ENCODE measurements at regions not wholly inside any gene's neighbourhood (a gene's known extent, or its start where the extent isn't known, plus 50 kb on each side); places are given as distances from the start of the nearest gene placed in this dataset.

DNA sequence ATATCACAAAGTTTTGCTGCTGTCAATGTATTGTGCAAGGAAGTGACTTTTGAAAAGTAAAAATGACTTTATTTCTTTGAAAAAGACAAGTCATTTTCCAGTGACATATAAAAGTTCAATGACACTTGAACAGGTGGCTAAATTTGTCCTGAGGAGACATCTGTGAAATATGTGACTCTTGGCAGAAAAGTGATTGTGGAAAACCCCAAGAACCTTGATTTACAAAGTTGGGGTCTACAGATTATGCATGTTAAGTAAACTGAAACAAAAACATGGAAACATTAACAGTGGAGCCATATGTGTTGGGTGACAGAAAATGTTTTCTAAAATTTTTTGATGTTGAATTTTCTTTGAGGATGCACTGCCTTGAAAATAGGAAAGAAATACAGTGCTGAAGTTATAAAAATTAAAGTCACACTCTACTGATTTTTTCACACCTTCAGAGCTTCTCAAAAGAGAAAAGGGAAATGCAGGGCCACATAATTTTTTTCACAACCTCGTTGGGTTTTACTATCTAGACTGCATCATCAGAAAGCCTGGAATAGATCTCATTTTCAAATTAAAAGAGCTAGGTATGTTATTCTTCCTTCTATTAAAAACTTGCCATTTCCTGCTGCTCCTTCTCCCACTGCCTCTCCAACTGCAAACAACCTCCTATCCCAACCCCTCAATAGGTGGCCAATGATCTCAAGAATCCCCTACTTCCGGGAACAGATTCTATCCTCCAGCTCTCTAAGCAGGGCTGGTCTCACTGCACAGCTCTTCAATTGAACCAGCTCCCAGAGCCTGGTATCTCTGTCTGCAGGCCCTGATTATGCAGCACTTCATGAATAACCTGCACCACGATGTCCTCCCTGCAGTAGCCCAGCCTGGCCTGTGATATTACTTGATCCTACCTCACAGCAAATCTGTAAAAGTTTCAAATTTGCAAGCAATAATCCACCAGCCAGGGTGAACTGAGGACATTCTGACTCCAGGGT lies 570.8 kb upstream of the CPEB2 start:
- DNase-seq (ENCODE audit: low read depth, low spot score) = no peak

DNA sequence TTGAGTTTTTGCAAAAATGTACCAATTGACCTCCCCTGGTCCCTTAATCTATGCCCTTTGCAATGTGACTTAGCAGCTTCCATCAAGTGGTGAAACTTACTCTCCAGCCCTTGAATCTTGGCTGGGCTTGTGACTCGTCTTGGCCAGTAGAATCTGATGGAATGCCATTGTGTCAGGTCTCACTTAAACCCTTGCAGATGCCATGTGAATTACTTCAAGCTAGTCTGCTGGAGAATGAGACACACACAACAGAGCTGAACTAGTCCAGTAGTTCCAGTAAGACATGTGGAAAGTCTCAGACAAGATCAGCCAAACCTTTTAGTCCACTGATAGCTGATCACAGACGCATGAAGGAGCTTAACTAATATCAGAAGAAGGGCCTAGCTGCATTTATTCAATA lies 567.8 kb upstream of the CPEB2 start:
- DNase-seq (ENCODE audit: low read depth, low spot score) = no peak

DNA sequence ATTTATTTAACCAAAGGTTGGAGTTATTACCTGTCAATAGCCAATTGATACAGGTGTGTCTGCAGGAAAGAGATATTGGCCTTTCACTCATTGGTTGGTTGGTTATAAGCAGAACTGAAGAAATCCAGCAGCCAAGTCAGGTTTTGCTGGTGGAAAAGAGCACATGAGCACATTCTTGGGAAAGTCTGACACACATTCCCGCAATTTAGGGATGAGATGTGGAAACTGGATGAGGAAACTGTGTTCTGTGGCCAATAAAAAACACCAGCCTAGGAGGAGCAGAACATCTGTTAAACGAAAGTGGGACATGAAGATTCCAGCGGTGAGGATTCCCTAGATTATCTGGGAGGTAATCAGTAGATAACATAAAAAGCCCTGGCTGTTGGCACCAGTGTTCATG lies 567.4 kb upstream of the CPEB2 start:
- no peak for DNase-seq (ENCODE audit: low read depth, low spot score)

DNA sequence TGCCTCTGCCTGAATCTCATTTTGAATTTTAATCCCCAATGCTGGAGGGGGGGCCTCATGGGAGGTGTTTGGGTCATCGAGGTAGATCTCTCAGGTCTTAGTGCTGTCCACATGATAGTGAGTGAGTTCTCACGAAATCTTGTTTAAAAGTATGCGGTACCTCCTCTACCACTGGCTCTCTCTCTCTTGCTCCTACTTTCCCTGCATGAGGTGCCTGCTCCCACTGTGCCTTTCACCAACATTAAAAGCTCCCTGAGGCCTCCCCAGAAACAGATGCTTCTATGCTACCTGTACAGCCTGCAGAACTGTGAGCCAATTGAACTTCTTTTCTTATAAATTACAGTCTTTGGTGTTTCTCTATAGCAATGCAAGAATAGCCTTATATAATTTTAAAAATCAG lies 560.7 kb upstream of the CPEB2 start:
- no peak for DNase-seq (ENCODE audit: low read depth, low spot score)

DNA sequence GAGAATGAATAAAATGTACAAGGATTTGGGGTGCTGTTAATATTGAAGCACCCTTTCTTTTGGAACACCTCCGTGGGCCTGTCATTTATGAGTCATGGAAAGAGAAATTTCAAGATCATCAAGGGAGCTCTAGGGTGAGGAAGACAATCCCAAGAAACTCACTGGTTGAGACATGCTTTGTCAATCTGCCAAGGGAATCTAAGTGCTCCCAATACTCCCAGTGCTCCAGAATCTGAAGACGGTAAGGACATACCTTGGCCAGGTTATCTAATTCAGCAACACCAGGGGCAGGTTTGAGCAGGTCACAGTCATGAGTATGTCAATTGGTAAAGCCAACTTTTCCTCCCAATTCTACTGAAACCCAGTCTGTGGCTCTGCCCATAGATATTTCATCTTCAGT lies 556.4 kb upstream of the CPEB2 start:
- no peak for DNase-seq (ENCODE audit: low read depth, low spot score)

DNA sequence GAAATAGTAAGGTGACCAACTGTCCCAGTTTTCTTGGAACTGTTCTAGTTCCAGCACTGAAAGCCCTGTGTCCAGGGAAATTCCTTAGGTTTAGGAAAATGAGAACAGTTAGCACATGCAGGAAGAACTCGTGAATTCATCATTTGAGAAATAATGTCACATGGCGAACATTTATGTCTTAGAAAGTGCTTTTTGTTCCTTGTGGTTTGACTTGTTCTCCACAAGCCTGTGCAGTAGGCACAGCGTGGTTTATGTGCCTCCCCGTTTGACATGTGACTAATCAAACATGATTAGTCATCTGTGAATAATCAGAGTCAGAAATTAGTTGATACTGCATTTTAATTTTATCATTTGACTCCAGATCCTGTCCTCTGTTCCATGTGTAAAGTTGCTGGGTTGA lies 556.0 kb upstream of the CPEB2 start:
- DNase-seq (ENCODE audit: low read depth, low spot score) = no peak

DNA sequence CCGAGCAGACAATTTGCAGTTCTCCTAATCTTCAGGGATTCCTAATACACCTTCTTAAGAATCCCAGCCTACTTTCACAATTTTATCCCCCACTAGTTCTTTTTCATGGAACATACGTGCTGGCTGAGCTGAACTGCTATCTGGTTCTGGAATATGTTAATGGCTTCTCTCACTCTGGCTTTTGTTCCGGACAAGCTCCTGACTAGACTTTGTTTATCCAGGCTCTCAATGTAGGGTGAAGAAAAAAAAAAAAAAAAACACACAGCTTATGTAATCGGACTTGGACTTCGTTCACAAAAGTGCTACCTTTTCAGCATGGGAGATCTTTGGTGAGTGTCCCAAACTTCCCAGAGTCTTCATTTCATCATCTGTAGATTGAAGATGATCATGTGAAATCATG lies 555.4 kb upstream of the CPEB2 start:
- DNase-seq (ENCODE audit: low read depth, low spot score) = no peak

DNA sequence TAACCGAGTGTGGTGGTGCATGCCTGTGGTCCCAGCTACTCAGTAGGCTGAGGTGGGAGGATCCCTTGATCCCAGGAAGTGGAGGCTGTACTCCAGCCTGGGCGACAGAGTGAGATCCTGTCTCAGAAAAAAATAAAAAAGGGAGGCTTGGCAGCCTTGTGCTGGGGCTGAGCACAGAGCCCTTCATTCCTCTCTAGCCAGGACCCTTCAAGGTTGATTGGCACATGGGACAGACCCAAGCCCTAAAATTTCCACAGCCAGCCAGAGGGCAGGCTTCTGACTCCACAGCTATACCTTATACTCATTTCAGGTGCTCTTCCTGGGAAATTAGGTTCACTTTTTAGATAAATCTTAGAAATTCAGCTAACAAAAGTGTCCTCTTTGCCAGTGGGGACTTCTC lies 553.0 kb upstream of the CPEB2 start:
- no peak for DNase-seq (ENCODE audit: low read depth, low spot score)

DNA sequence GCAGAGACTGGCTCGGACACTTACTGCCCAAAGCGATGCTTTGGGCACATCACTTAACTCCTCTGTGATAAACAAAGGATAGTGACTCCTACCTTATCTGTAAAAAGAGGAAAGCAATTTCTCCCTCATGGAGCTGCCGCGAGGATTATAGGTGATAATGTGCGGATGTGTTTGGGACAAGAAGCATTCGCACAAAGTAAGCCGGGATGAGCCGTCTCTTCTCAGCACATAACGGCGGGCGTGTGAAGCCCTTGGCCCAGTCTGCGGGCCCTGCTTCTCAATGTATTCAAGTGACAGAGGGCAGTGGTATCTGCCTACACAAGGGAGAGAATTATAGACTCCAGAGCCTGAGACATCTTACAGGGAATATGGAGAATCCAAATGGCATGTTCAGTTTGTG lies 550.3 kb upstream of the CPEB2 start:
- DNase-seq (ENCODE audit: low read depth, low spot score) = no peak

DNA sequence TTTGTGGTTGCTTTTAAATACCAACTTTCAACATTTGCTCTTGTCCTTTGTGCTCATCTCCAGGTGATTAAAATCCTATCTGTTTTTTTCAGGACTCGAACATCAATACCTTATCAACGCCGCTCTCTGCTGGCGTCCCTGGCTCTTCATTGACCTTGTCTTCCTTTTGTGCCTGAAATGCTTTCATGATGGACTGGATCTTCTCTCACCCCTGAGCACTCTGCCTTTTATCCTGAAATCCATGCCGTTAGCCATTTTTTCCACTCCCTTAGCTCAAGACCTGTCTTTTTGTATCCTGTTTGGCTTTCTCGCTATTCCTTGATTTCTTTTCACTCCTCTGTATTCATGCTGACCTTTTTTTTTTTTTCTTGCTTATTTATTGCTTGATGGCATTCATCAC lies 549.5 kb upstream of the CPEB2 start:
- DNase-seq (ENCODE audit: low read depth, low spot score) = no peak

DNA sequence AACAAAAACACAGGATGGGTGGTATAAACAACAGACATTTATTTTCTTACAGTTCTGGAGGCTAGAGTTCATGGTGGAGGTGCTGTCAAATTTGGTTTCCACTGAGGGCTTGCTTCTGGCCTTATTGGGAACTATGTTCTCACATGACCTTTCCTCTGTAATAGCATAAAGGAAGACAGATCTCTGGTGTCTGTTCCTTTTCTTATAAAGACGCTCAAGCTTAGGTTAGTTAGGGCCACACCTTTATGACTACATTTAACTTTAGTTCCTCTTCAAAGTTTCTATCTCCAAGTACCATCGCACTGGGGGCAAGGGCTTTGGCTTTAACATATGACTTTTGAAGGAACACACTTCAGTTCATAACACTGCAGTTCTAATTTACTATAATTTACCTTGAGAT lies 543.8 kb upstream of the CPEB2 start:
- DNase-seq (ENCODE audit: low read depth, low spot score) = peak; percentile 4

DNA sequence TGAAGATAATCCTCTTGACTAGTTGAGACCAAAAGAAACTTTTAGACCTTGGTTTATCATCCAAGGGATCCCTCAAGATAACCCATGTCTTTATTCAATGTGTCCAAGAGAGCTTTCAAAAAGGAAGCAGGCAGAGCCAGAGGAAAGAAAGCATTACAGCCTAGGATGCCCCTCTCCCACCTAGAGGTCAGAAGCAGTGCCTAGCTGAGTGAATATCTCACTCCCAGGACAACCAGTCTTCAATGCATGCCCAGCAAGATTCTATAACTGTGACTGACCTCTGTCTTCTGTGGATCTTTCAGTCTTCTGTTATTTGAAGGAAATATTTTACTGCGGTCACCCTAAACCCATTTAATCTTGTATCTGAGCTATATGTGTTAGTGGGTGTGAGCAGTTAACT lies 537.2 kb upstream of the CPEB2 start:
- no peak for DNase-seq (ENCODE audit: low read depth, low spot score)

DNA sequence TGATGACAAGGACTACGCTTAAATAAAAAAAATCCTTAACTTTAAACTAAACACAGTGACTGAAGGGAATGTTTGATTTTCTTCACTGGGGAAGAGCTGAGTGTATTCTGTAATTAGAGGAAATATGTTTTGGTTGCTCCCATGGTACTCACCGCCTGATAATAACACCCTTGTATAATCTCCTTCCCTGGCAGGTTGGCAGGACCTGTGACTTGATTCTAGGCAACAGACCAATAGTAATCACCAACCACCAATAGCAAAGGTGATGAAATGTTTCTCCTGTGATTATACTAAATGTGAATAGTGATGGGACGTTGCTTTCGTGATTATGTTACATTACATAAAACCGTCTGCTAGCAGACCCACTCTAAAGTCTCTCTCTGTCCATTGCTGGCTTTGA lies 536.8 kb upstream of the CPEB2 start:
- DNase-seq (ENCODE audit: low read depth, low spot score) = no peak

DNA sequence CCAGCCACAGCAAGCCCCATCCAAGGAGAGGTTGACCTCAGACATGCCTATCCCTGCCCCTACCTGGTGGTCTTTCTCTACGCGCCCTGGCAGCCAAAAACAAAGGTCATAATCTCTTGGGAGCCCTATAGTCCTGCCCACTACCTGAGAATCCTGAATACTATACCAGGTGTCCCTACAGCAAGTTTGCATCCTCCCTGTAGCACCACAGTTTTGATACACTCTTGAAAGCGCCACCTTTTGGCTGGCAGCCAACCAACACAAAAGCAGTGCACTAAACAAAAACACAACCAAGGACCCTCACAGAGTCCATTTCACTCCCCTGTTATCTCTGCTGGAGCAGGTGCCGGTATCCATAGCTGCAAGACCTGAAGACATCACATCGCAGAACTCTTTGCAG lies 523.8 kb upstream of the CPEB2 start:
- DNase-seq (ENCODE audit: low read depth, low spot score) = no peak

DNA sequence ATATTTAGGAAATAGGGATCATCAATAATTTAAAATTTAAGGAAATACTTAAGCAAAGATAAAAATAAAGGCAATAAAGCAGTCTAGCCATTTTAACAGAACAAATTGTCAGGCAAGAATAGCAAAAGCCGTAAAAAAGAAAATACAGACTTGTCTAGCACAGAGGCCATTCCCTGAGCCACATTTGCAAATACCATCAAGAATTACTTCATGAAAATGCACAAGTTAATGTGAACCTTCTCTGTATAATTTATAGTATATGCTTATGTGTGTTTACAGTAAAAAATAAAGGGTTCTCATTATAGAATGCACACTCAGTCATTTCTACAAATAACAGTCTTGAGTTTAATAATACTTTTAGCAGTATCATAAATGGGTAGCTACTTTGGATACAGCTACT lies 505.9 kb upstream of the CPEB2 start:
- no peak for DNase-seq (ENCODE audit: low read depth, low spot score)

DNA sequence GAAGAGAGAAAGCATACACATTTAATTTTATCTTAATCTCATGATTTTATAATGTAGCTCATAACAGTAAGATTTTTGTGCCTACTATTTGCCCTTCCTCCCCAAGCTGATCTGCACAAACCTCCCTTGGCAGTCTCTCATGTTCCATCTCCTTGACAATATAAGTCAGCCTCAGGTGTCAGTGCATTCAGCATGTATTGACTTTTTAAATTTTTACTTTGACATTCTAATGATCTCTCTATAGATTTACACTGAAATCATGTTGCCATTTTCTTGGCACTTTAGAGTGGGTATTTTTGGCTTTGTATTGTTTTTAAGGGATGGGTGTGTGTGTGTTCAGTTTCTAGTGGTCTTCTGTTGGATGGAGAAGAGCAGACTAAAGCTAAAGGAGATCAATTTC lies 505.3 kb upstream of the CPEB2 start:
- DNase-seq (ENCODE audit: low read depth, low spot score) = no peak

DNA sequence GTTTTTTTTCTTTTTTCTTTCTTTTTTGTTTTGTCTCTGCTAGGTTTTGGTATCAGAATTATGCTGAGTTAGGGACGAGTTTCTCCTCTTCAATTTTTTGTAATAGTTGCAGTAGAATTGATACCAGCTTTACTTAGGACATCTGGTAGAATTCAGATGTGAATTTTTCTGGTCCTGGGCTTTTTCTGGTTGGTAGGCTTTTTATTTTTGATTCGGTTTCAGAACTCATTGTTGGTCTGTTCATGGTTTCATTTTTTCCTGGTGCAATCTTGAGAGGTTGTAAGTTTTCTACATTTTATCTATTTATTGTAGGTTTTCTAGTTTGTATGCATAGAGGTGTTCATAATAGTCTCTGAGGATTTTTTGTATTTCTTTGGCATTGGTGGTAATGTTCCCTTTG lies 498.1 kb upstream of the CPEB2 start:
- no peak for DNase-seq (ENCODE audit: low read depth, low spot score)

DNA sequence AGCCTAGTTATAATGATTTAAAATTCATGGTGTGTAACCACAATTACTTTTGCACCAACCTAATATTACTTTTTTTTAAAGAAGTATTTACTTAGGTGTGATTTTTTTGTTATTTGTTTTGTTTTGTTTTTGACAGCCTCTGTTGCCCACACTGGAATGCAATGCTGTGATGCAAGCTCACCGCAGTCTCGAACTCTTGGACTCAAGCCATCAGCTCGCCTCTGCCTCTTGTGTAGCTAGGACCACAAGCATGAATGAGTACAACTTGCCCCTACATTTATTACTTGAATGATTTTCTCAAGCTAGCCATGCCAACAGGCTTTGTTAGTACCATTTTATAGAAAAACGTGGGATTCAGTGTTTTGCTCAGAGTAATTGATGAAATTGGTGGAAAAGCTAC lies 488.8 kb upstream of the CPEB2 start:
- DNase-seq (ENCODE audit: low read depth, low spot score) = no peak

DNA sequence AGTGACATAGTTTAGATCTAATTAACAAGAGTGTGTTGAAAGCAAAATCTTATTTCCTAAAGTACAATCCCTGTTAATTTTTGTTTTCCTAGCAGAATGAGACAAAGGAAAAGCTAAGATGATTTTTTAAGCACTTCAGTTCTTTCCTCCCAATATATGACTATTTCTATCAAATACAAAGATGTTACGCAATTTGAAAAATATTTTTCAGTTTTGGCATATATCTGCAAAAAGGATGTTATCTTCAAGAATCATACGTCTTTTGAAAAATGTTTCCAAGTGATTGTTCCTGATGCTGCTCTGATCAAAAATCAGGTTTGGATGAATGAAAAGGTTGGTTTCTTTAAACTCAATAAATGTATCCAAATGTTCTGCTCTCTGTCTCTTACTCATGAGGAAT lies 486.7 kb upstream of the CPEB2 start:
- DNase-seq (ENCODE audit: low read depth, low spot score) = no peak

DNA sequence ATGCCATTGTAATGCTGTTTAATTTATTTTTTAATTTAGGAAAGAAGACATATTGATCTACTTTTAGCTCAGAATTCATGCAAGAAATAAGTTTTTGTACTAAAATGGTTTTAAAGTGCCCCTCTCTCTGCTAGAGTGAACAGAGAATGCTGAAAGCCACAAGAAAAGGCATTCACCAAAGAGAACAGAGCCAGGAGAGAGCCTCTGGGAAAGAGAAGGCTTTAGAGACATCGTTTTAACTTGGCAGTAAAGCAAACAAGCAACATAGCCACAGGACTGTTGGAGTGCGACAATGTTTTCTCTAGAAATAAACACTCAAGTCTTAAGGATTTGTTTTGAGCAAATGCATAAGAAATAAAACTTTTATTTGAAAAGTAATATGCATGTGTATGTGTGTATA lies 484.1 kb upstream of the CPEB2 start:
- DNase-seq (ENCODE audit: low read depth, low spot score) = no peak

DNA sequence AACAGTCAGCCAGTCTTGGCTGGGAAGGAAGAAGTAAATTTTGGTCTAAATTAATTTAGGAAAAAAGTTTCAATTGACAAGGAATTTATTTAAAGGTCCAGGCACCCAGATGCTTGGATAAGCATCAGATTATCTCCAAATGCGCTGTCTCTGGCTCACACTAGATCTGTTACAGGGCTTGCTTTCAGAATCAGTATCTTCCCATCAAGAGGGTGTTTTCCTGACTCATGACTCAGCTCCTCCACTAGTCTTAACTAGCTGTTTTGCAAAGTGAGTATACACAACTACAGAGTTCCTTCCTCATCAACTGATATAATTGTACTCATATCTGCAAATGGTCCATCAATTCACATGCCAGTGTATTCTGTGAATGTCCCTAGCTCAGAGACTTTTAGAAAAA lies 482.1 kb upstream of the CPEB2 start:
- no peak for DNase-seq (ENCODE audit: low read depth, low spot score)

DNA sequence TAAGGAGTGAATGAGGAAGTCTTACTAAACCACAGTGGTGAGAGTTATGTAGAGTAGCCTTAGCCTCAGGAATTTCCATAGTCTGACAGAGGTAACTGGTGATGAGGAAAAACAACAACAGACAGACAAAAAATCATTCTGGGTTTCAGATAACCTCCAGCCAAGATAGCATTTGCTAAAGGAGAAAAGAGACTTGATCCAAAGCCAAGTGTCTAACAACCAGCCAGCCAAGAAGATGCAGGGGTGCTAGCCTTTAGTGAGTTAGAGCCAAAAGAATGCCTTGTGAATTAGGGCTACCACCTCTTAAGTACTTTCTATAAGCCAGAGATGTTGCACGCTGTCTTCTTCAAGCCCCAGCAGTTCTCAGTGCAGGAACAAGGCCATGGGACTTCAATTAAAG lies 478.0 kb upstream of the CPEB2 start:
- DNase-seq (ENCODE audit: low read depth, low spot score) = no peak

DNA sequence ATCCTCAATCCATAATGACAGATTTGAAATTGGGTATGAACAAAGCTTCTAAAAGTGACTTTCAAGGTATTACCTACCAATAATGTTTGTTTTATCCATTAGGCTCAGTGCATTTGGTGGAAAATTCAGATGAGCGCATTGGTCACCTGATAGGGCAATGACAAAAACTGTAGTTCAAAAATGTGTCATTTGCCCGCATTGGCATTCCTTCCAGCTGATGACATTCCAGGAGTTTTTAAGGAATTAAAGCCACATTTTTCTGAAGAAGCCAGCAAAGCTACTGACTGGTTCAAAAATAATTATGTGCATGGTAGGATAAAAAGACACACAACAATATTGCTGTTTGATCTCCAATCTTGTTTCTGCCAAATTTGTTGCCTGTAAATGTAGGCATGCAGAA lies 473.4 kb upstream of the CPEB2 start:
- no peak for DNase-seq (ENCODE audit: low read depth, low spot score)

DNA sequence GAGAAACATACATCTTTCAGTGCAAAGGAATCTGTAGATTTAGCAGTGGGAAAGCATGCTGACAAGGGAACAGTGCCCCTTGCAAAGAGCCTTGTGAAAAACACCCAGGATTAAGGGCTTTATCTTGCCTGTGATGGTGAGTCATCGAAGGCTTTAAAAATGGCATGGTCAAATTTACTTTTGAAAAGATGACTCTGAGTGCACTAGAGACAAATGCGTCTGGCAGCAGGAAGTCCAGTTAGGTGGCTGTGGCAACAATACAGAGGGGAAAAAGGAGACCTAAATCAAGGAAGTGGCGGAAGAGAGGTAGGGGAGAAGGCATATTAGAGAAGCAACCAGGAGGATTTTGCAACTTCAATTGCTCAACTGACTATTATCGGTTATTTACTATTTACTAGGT lies 472.6 kb upstream of the CPEB2 start:
- no peak for DNase-seq (ENCODE audit: low read depth, low spot score)
